RKO (cell line): ENCODE measurements at regions not wholly inside any gene's neighbourhood (a gene's known extent, or its start where the extent isn't known, plus 50 kb on each side); places are given as distances from the start of the nearest gene placed in this dataset.

Source experiments
- DNase-seq: peaks from one replicate; pipeline ENCODE4 v3.0.0-alpha.2; 2016; ENCODE audit warnings: low spot score

GRCh38 chr4:60194214-60194613 lies 1005.9 kb upstream of the ADGRL3 start:
- no peak for DNase-seq

GRCh38 chr4:60195256-60195655 lies 1004.9 kb upstream of the ADGRL3 start:
- no peak for DNase-seq

- DNase-seq: peak; percentile 67
Measured at GRCh38 chr4:60201052-60201673, 999.0 kb upstream of the ADGRL3 start.

GRCh38 chr4:60209588-60209987 lies 990.5 kb upstream of the ADGRL3 start:
- no peak for DNase-seq

- no peak for DNase-seq
Measured at GRCh38 chr4:60215906-60216305, 984.2 kb upstream of the ADGRL3 start.

GRCh38 chr4:60216752-60217151 lies 983.4 kb upstream of the ADGRL3 start:
- peak; percentile 44 for DNase-seq

- DNase-seq: no peak
Measured at GRCh38 chr4:60221866-60222265, 978.3 kb upstream of the ADGRL3 start.

GRCh38 chr4:60223208-60223923 lies 976.8 kb upstream of the ADGRL3 start:
- no peak for DNase-seq

GRCh38 chr4:60241866-60242265 lies 958.3 kb upstream of the ADGRL3 start:
- no peak for DNase-seq

GRCh38 chr4:60249784-60250183 lies 950.3 kb upstream of the ADGRL3 start:
- no peak for DNase-seq

GRCh38 chr4:60250657-60251056 lies 949.5 kb upstream of the ADGRL3 start:
- DNase-seq: no peak

GRCh38 chr4:60259781-60260180 lies 940.3 kb upstream of the ADGRL3 start:
- no peak for DNase-seq

GRCh38 chr4:60266505-60266904 lies 933.6 kb upstream of the ADGRL3 start:
- DNase-seq: no peak

- peak; percentile 5 for DNase-seq
Measured at GRCh38 chr4:60296386-60296785, 903.7 kb upstream of the ADGRL3 start.

- DNase-seq: no peak
Measured at GRCh38 chr4:60313611-60314178, 886.4 kb upstream of the ADGRL3 start.

GRCh38 chr4:60314416-60314815 lies 885.7 kb upstream of the ADGRL3 start:
- DNase-seq: no peak

- no peak for DNase-seq
Measured at GRCh38 chr4:60315586-60315985, 884.5 kb upstream of the ADGRL3 start.

GRCh38 chr4:60326735-60327134 lies 873.4 kb upstream of the ADGRL3 start:
- DNase-seq: no peak

- no peak for DNase-seq
Measured at GRCh38 chr4:60327651-60328050, 872.5 kb upstream of the ADGRL3 start.

- no peak for DNase-seq
Measured at GRCh38 chr4:60344908-60345307, 855.2 kb upstream of the ADGRL3 start.

GRCh38 chr4:60345392-60345791 lies 854.7 kb upstream of the ADGRL3 start:
- DNase-seq: no peak

GRCh38 chr4:60359746-60360367 lies 840.3 kb upstream of the ADGRL3 start:
- no peak for DNase-seq

GRCh38 chr4:60365176-60365575 lies 835.0 kb upstream of the ADGRL3 start:
- DNase-seq: no peak
